Neural progenitor cell (in vitro differentiated cells): ENCODE measurements at regions not wholly inside any gene's neighbourhood (a gene's known extent, or its start where the extent isn't known, plus 50 kb on each side); places are given as distances from the start of the nearest gene placed in this dataset.

ENCODE experiments used
- CTCF ChIP-seq: fragments of 200-600 bp; sonication (generic); IDR thresholded peaks from 2 replicates; pipeline ENCODE4 v1.5.1; 2017; ENCODE audit warnings: antibody characterized with exemption, mild to moderate bottlenecking
- EZH2 ChIP-seq: fragments of 200-600 bp; sonication (generic); IDR thresholded peaks from 2 replicates; pipeline ENCODE4 v1.6.1; 2017; ENCODE audit warnings: antibody characterized with exemption, mild to moderate bottlenecking, moderate library complexity

GRCh38 chr7:53500076-53500475, 464.6 kb downstream of the POM121L12 start:
- no peak for TF ChIP-seq CTCF
- TF ChIP-seq EZH2, result no peak
